ENCODE measurements at regions not wholly inside any gene's neighbourhood (a gene's known extent, or its start where the extent isn't known, plus 50 kb on each side); places are given as distances from the start of the nearest gene placed in this dataset.
A peak's percentile ranks its signal among the peaks of the same experiment; 100 is the strongest.
"Not testable (repeated sequence)": the region's sequence is repeated elsewhere in the genome, so short reads cannot be mapped to it uniquely, and the experiment has no call there.

GRCh38 chrY:7326296-7327246, 415.0 kb upstream of the AMELY start:
- H3K27me3 ChIP-seq (ENCODE audit: control insufficient read depth in 3 of 3, insufficient read depth in 3 of 3, low read length in 3 of 3) = no peaks in the 10 kb centered on the region
- 81 to 88% methylated on average over 9 of the region's 9 CpGs; no CpG with 5 or more reads in 1 of the 3 donors for WGBS, 3 donors
- H3K9me3 ChIP-seq (ENCODE audit: control insufficient read depth in 2 of 2, insufficient read depth in 1 of 2, low read depth in 1 of 2, low read length in 1 of 2) = no peaks in the 10 kb centered on the region
- no peaks in the 10 kb centered on the region for H3K4me1 ChIP-seq (ENCODE audit: control insufficient read depth in 3 of 3, insufficient read depth in 2 of 3, low read depth in 1 of 3, low read length in 2 of 3)
- H3K36me3 ChIP-seq (ENCODE audit: control insufficient read depth in 3 of 3, insufficient read depth in 2 of 3, low read depth in 1 of 3, low read length in 3 of 3) = no peaks in the 10 kb centered on the region
- H3K4me3 ChIP-seq (ENCODE audit: low read depth in 1 of 3, low read length in 3 of 3) = no peak overlapping the region
- H3K27ac ChIP-seq (ENCODE audit: low read depth in 1 of 3, low read length in 2 of 3) = no peak overlapping the region
- no peak for FAIRE-seq
- no peak for DNase-seq

- 96 to 98% methylated on average over 11 to 13 of the region's 13 CpGs; no CpG with 5 or more reads in 1 of the 3 donors for whole genome bisulfite sequencing, 3 donors
- no peak for DNase-seq
- no peak overlapping the region for H3K4me3 ChIP-seq (ENCODE audit: low read depth in 1 of 3, low read length in 3 of 3)
- no peaks in the 10 kb centered on the region for H3K4me1 ChIP-seq (ENCODE audit: control insufficient read depth in 3 of 3, insufficient read depth in 2 of 3, low read depth in 1 of 3, low read length in 2 of 3)
- H3K36me3 ChIP-seq (ENCODE audit: control insufficient read depth in 3 of 3, insufficient read depth in 2 of 3, low read depth in 1 of 3, low read length in 3 of 3) = no peaks in the 10 kb centered on the region
- H3K27ac ChIP-seq (ENCODE audit: low read depth in 1 of 3, low read length in 2 of 3) = no peak overlapping the region
- FAIRE-seq = no peak
- H3K9me3 ChIP-seq (ENCODE audit: control insufficient read depth in 2 of 2, insufficient read depth in 1 of 2, low read depth in 1 of 2, low read length in 1 of 2) = no peaks in the 10 kb centered on the region
- no peaks in the 10 kb centered on the region for H3K27me3 ChIP-seq (ENCODE audit: control insufficient read depth in 3 of 3, insufficient read depth in 3 of 3, low read length in 3 of 3)
Observed at GRCh38 chrY:7325531-7325930, 414.0 kb upstream of the AMELY start.

GRCh38 chrY:7320751-7321150, 409.2 kb upstream of the AMELY start:
- FAIRE-seq (no peak), DNase-seq (no peak)
- no peak overlapping the region for H3K4me3 ChIP-seq (ENCODE audit: low read depth in 1 of 3, low read length in 3 of 3)
- no peaks in the 10 kb centered on the region for H3K27me3 ChIP-seq (ENCODE audit: control insufficient read depth in 3 of 3, insufficient read depth in 3 of 3, low read length in 3 of 3)
- no peak overlapping the region for H3K27ac ChIP-seq (ENCODE audit: low read depth in 1 of 3, low read length in 2 of 3)
- H3K4me1 ChIP-seq (ENCODE audit: control insufficient read depth in 3 of 3, insufficient read depth in 2 of 3, low read depth in 1 of 3, low read length in 2 of 3) = no peaks in the 10 kb centered on the region
- H3K36me3 ChIP-seq (ENCODE audit: control insufficient read depth in 3 of 3, insufficient read depth in 2 of 3, low read depth in 1 of 3, low read length in 3 of 3) = no peaks in the 10 kb centered on the region
- H3K9me3 ChIP-seq (ENCODE audit: control insufficient read depth in 2 of 2, insufficient read depth in 1 of 2, low read depth in 1 of 2, low read length in 1 of 2) = no peaks in the 10 kb centered on the region
- 77 to 84% methylated on average over 5 of the region's 5 CpGs; no CpG with 5 or more reads in 1 of the 3 donors for WGBS, 3 donors

- H3K27me3 ChIP-seq (ENCODE audit: control insufficient read depth in 3 of 3, insufficient read depth in 3 of 3, low read length in 3 of 3); FAIRE-seq; H3K27ac ChIP-seq (ENCODE audit: low read depth in 1 of 3, low read length in 2 of 3); H3K4me3 ChIP-seq (ENCODE audit: low read depth in 1 of 3, low read length in 3 of 3); DNase-seq; H3K4me1 ChIP-seq (ENCODE audit: control insufficient read depth in 3 of 3, insufficient read depth in 2 of 3, low read depth in 1 of 3, low read length in 2 of 3); H3K36me3 ChIP-seq (ENCODE audit: control insufficient read depth in 3 of 3, insufficient read depth in 2 of 3, low read depth in 1 of 3, low read length in 3 of 3); H3K9me3 ChIP-seq (ENCODE audit: control insufficient read depth in 2 of 2, insufficient read depth in 1 of 2, low read depth in 1 of 2, low read length in 1 of 2): not testable (repeated sequence)
- 73 to 87% methylated on average over 2 of the region's 4 CpGs; no CpG with 5 or more reads in 1 of the 3 donors for WGBS, 3 donors
Observed at GRCh38 chrY:7320171-7320570, 408.6 kb upstream of the AMELY start.

GRCh38 chrY:7318122-7318521, 406.6 kb upstream of the AMELY start:
- Histone ChIP-seq H3K9me3 (ENCODE audit: control insufficient read depth in 2 of 2, insufficient read depth in 1 of 2, low read depth in 1 of 2, low read length in 1 of 2) (no peaks in the 10 kb centered on the region), H3K27ac (ENCODE audit: low read depth in 1 of 3, low read length in 2 of 3) (no peak overlapping the region), H3K4me3 (ENCODE audit: low read depth in 1 of 3, low read length in 3 of 3) (no peak overlapping the region), H3K36me3 (ENCODE audit: control insufficient read depth in 3 of 3, insufficient read depth in 2 of 3, low read depth in 1 of 3, low read length in 3 of 3) (no peaks in the 10 kb centered on the region), H3K27me3 (ENCODE audit: control insufficient read depth in 3 of 3, insufficient read depth in 3 of 3, low read length in 3 of 3) (no peaks in the 10 kb centered on the region), H3K4me1 (ENCODE audit: control insufficient read depth in 3 of 3, insufficient read depth in 2 of 3, low read depth in 1 of 3, low read length in 2 of 3) (no peaks in the 10 kb centered on the region)
- no peak for DNase-seq
- 86 to 91% methylated on average over 4 to 5 of the region's 5 CpGs; no CpG with 5 or more reads in 1 of the 3 donors for WGBS, 3 donors
- no peak for FAIRE-seq

GRCh38 chrY:7317571-7317970, 406.0 kb upstream of the AMELY start:
- FAIRE-seq (no peak), DNase-seq (no peak)
- no peak overlapping the region for H3K4me3 ChIP-seq (ENCODE audit: low read depth in 1 of 3, low read length in 3 of 3)
- H3K27ac ChIP-seq (ENCODE audit: low read depth in 1 of 3, low read length in 2 of 3) = no peak overlapping the region
- H3K27me3 ChIP-seq (ENCODE audit: control insufficient read depth in 3 of 3, insufficient read depth in 3 of 3, low read length in 3 of 3) = no peaks in the 10 kb centered on the region
- H3K9me3 ChIP-seq (ENCODE audit: control insufficient read depth in 2 of 2, insufficient read depth in 1 of 2, low read depth in 1 of 2, low read length in 1 of 2) = no peaks in the 10 kb centered on the region
- no peaks in the 10 kb centered on the region for H3K36me3 ChIP-seq (ENCODE audit: control insufficient read depth in 3 of 3, insufficient read depth in 2 of 3, low read depth in 1 of 3, low read length in 3 of 3)
- WGBS, 3 donors = 50 to 57% methylated on average over 2 to 3 of the region's 3 CpGs; no CpG with 5 or more reads in 1 of the 3 donors
- no peaks in the 10 kb centered on the region for H3K4me1 ChIP-seq (ENCODE audit: control insufficient read depth in 3 of 3, insufficient read depth in 2 of 3, low read depth in 1 of 3, low read length in 2 of 3)

- Histone ChIP-seq H3K27me3 (ENCODE audit: control insufficient read depth in 3 of 3, insufficient read depth in 3 of 3, low read length in 3 of 3) (no peaks in the 10 kb centered on the region), H3K4me1 (ENCODE audit: control insufficient read depth in 3 of 3, insufficient read depth in 2 of 3, low read depth in 1 of 3, low read length in 2 of 3) (no peaks in the 10 kb centered on the region), H3K36me3 (ENCODE audit: control insufficient read depth in 3 of 3, insufficient read depth in 2 of 3, low read depth in 1 of 3, low read length in 3 of 3) (no peaks in the 10 kb centered on the region), H3K9me3 (ENCODE audit: control insufficient read depth in 2 of 2, insufficient read depth in 1 of 2, low read depth in 1 of 2, low read length in 1 of 2) (no peaks in the 10 kb centered on the region), H3K4me3 (ENCODE audit: low read depth in 1 of 3, low read length in 3 of 3) (no peak overlapping the region), H3K27ac (ENCODE audit: low read depth in 1 of 3, low read length in 2 of 3) (no peak overlapping the region)
- DNase-seq (peak in 1 of 2 donors; percentile 15), FAIRE-seq (no peak)
- WGBS, 3 donors = 77 to 95% methylated on average over 6 of the region's 6 CpGs; no CpG with 5 or more reads in 1 of the 3 donors
Observed at GRCh38 chrY:7310482-7311269, 399.1 kb upstream of the AMELY start.

- Histone ChIP-seq H3K4me1 (ENCODE audit: control insufficient read depth in 3 of 3, insufficient read depth in 2 of 3, low read depth in 1 of 3, low read length in 2 of 3) (no peaks in the 10 kb centered on the region), H3K4me3 (ENCODE audit: low read depth in 1 of 3, low read length in 3 of 3) (no peak overlapping the region), H3K9me3 (ENCODE audit: control insufficient read depth in 2 of 2, insufficient read depth in 1 of 2, low read depth in 1 of 2, low read length in 1 of 2) (no peaks in the 10 kb centered on the region), H3K27me3 (ENCODE audit: control insufficient read depth in 3 of 3, insufficient read depth in 3 of 3, low read length in 3 of 3) (no peaks in the 10 kb centered on the region), H3K27ac (ENCODE audit: low read depth in 1 of 3, low read length in 2 of 3) (no peak overlapping the region), H3K36me3 (ENCODE audit: control insufficient read depth in 3 of 3, insufficient read depth in 2 of 3, low read depth in 1 of 3, low read length in 3 of 3) (peaks cover 0 to 4% (median 0%) of the 10 kb centered on the region in 3 donors)
- DNase-seq (no peak), FAIRE-seq (no peak)
- 93 to 94% methylated on average over 5 of the region's 5 CpGs; no CpG with 5 or more reads in 1 of the 3 donors for WGBS, 3 donors
Observed at GRCh38 chrY:7308816-7309215, 397.3 kb upstream of the AMELY start.
